ENCODE measurements at regions not wholly inside any gene's neighbourhood (a gene's known extent, or its start where the extent isn't known, plus 50 kb on each side); places are given as distances from the start of the nearest gene placed in this dataset.

DNA sequence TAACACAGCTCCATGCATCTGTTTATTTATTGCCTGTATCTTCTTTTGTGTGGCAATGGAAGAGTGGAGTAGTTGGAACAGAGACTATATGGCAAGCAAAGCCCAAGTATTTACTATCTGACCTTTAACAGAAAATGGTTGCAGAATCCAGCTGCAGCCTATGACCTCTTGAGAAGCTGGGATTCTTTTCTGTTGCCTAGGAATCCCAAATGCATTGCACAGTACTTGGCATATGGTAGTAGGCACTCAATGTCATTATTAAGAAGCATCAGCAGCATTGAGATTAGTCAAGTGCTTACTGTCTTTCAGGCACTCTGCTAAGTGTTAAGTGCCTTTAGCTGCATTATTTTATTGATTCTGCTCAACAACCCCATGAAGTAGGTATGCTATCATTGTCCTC is 331.6 kb downstream of the CCDC85A start:
- TF ChIP-seq NFKB2 (CRISPR knock-in tag; IDR thresholded peaks at IDR 0.05; ENCODE audit: borderline replicate concordance) (no peak), PAF1 (CRISPR knock-in tag; IDR thresholded peaks at IDR 0.05) (no peak), ARNT (IDR thresholded peaks at IDR 0.05) (no peak), STAT5B (CRISPR knock-in tag; IDR thresholded peaks at IDR 0.05) (no peak)
- TF ChIP-seq, protein P1, sequence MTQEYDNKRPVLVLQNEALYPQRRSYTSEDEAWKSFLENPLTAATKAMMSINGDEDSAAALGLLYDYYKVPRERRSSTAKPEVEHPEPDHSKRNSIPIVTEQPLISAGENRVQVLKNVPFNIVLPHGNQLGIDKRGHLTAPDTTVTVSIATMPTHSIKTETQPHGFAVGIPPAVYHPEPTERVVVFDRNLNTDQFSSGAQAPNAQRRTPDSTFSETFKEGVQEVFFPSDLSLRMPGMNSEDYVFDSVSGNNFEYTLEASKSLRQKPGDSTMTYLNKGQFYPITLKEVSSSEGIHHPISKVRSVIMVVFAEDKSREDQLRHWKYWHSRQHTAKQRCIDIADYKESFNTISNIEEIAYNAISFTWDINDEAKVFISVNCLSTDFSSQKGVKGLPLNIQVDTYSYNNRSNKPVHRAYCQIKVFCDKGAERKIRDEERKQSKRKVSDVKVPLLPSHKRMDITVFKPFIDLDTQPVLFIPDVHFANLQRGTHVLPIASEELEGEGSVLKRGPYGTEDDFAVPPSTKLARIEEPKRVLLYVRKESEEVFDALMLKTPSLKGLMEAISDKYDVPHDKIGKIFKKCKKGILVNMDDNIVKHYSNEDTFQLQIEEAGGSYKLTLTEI (CRISPR knock-in tag; conservative IDR thresholded peaks at IDR 0.05) = no peak
